GM12874 (cell line): ENCODE measurements at regions not wholly inside any gene's neighbourhood (a gene's known extent, or its start where the extent isn't known, plus 50 kb on each side); places are given as distances from the start of the nearest gene placed in this dataset.

Experiments
- CTCF ChIP-seq: IDR thresholded peaks from 2 replicates; pipeline ENCODE4 v1.5.1; 2011; ENCODE audit warnings: low read depth, mild to moderate bottlenecking, control low read depth, low read length, moderate library complexity; ENCODE audit not compliant: insufficient read depth

GRCh38 chr7:34299066-34299465 lies 359.0 kb upstream of the NPSR1 start:
- TF ChIP-seq CTCF, result no peak

GRCh38 chr7:34307540-34307939 lies 350.5 kb upstream of the NPSR1 start:
- no peak for TF ChIP-seq CTCF

DNA sequence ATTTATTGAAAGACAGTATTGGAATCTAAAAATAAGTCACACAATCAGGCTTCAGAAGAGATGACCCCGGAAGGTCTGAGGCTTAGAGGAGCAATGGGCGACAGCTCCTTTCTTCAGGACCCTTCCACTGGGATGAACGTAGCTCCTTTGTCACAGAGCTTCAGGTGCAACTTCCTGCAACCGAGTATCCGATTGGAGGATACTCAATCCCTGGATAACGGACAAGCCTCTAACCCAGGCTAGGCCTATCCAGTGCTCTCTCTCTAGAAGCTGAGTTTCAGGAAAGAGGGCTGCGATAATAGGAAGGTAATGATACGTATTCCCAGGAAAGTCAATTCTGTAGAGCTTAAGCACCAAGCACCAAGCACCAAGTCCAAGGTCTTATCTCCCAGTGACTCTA lies 349.4 kb upstream of the NPSR1 start:
- TF ChIP-seq CTCF, result no peak

GRCh38 chr7:34309116-34309515 lies 348.9 kb upstream of the NPSR1 start:
- TF ChIP-seq CTCF, result no peak

DNA sequence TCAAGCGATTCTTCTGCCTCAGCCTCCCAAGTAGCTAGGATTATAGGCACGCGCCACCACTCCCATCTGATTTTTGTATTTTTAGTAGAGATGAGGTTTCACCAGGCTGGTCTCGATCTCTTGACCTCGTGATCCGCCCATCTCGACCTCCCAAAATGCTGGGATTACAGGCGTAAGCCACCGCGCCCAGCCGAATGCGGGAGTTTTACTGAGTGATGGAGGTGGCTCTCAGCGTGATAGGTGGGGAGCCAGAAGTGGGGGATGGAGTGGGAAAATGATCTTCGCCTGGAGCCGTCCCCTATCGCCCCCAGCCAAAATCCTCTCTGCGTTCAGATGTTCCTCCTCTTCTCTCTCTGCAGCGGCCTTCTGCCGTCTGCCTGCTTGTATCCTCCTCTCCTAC lies 348.4 kb upstream of the NPSR1 start:
- no peak for TF ChIP-seq CTCF

DNA sequence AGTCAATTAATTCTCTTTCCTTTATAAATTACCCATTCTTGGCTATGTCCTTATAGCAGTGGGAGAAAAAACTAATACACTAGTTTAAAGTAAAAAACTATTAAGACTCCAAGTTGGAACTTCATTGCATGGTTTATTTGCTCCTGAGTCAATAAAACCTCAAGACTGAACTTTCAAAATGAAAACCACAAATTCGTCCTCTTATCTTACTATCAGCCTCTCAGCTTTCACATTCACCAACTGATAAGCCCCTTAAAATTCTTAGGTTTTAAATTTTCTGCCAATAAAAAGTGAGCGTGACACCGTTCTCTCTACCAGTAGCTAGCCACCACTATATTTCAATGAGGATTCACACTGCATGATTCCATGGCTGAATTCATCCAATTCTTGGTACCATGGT lies 346.4 kb upstream of the NPSR1 start:
- TF ChIP-seq CTCF, result no peak

- TF ChIP-seq CTCF, result no peak
Observed at GRCh38 chr7:34312624-34313023, 345.4 kb upstream of the NPSR1 start.

DNA sequence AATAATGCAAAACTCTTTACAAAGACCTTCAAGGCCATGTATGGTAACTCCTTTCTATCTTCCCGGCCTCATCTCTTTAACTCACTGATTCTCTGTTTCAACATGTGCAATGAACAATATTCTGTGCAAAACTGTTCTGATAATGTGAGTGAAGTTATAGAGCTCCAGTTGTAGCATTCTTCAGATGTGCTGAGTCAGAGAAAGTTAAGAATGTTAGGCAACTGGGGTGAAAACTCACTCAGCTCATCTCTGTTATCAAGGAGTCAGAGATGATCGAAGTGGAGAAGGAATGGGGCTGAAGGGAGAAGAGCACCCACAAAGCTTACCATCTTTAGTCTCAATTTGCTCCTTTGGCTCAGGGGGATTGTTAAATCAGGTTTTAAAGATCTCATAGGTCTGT lies 344.7 kb upstream of the NPSR1 start:
- no peak for TF ChIP-seq CTCF
